ENCODE measurements at regions not wholly inside any gene's neighbourhood (a gene's known extent, or its start where the extent isn't known, plus 50 kb on each side); places are given as distances from the start of the nearest gene placed in this dataset.

DNA sequence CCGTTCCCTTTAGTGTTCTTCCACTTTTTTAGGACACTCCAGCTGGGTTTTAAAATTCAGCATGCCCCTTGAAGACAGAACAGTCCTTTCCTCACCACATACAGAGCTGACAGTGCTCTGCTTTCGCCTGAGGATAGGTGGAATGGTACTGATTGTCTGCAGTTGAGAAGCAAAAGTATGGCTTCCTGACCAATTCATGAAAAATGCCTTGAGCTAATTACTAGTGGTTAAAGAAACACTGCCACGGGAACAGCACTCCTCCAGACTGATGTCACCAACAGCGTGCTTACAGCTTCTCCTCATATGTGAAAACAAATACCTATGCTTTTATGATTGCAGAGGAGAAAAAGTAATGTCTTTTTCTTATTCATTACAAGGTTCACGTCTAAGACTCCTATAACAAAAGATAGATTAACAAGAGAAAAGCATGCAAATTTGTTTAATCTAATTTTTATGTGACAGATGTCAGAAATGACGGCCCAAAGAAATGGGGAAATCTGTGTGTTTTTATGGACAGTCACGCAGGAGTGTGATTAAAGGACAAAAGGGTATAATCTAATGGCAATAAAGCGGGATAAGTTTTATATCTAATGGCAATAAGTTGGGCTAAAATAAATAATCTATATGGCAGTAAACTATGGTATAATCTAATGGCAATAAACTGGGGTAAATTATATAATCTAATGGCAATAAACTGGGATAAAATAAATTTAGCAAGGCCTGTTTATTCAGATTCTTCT is 123.4 kb upstream of the ARHGAP42 start:
- TF ChIP-seq POLR2AphosphoS5 (IDR thresholded peaks at IDR 0.05) (no peak), POLR2A (IDR thresholded peaks at IDR 0.05; ENCODE audit: low read depth) (no peak), EP300 (IDR thresholded peaks at IDR 0.05) (no peak)
- TF ChIP-seq, protein P1, sequence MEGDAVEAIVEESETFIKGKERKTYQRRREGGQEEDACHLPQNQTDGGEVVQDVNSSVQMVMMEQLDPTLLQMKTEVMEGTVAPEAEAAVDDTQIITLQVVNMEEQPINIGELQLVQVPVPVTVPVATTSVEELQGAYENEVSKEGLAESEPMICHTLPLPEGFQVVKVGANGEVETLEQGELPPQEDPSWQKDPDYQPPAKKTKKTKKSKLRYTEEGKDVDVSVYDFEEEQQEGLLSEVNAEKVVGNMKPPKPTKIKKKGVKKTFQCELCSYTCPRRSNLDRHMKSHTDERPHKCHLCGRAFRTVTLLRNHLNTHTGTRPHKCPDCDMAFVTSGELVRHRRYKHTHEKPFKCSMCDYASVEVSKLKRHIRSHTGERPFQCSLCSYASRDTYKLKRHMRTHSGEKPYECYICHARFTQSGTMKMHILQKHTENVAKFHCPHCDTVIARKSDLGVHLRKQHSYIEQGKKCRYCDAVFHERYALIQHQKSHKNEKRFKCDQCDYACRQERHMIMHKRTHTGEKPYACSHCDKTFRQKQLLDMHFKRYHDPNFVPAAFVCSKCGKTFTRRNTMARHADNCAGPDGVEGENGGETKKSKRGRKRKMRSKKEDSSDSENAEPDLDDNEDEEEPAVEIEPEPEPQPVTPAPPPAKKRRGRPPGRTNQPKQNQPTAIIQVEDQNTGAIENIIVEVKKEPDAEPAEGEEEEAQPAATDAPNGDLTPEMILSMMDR (IDR thresholded peaks at IDR 0.05) = no peak

Data from esophagus muscularis mucosa (tissue), 4 donors.